ENCODE measurements at regions not wholly inside any gene's neighbourhood (a gene's known extent, or its start where the extent isn't known, plus 50 kb on each side); places are given as distances from the start of the nearest gene placed in this dataset.

DNA sequence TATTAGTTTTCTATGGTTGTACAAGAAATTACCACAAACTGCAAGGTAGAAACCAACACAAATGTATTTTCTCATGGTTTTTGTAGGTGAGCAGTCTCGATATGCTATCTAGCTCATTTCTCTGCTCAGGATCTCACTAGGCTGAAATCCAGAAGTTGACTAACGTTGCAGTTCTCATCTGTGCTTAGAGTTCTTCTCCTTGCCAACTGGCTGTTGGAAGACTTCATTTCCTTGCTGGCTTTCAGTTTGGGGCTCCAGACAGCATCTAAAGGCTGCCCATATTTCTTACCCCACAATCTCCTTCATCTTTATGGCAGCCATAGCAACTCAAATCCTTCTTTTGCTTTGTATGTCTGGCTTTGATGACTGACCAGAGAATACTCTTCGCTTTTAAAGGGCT, 362.6 kb upstream of the ADGRL4 start:
- H3K36me3 Mint-ChIP-seq (ENCODE audit: low read depth) = no peaks in the 10 kb centered on the region
- TF ChIP-seq, protein P1, sequence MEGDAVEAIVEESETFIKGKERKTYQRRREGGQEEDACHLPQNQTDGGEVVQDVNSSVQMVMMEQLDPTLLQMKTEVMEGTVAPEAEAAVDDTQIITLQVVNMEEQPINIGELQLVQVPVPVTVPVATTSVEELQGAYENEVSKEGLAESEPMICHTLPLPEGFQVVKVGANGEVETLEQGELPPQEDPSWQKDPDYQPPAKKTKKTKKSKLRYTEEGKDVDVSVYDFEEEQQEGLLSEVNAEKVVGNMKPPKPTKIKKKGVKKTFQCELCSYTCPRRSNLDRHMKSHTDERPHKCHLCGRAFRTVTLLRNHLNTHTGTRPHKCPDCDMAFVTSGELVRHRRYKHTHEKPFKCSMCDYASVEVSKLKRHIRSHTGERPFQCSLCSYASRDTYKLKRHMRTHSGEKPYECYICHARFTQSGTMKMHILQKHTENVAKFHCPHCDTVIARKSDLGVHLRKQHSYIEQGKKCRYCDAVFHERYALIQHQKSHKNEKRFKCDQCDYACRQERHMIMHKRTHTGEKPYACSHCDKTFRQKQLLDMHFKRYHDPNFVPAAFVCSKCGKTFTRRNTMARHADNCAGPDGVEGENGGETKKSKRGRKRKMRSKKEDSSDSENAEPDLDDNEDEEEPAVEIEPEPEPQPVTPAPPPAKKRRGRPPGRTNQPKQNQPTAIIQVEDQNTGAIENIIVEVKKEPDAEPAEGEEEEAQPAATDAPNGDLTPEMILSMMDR (IDR thresholded peaks at IDR 0.05) = no peak
- ChIA-PET POLR2A (no interaction called here), CTCF (no interaction called here)
- ATAC-seq (ENCODE audit: low read depth) (no peak), DNase-seq (no peak)
- H3K27ac Mint-ChIP-seq = no peak overlapping the region
- H3K4me3 Mint-ChIP-seq = no peak overlapping the region
- H3K4me1 Mint-ChIP-seq = no peaks in the 10 kb centered on the region
- H3K27me3 Mint-ChIP-seq = no peaks in the 10 kb centered on the region
- intact Hi-C loops (cut with micrococcal nuclease) = no loop called here
- peaks cover 3% of the 10 kb centered on the region for H3K9me3 Mint-ChIP-seq

DNA sequence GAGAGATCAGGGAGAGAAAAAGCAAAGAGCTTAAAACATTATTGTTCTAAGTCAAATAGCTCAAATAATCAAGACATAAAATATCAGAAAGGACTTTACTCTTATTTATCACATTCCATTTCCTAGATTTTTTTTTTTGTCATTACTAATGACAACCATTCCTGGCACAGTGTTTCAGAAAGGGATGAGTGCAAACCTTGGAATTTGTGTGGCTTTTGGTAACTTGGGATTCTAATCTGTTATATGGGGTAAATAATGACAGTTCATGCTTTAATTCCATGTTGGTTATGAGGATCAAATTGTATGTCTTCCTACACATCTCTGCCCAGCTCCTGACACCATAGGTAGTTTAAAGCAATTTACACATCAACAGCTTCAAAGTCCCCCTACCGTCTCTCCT, 358.4 kb upstream of the ADGRL4 start:
- no peak overlapping the region for H3K4me3 Mint-ChIP-seq
- ChIA-PET POLR2A (no interaction called here), CTCF (no interaction called here)
- no peak for ATAC-seq (ENCODE audit: low read depth)
- no peaks in the 10 kb centered on the region for H3K36me3 Mint-ChIP-seq (ENCODE audit: low read depth)
- TF ChIP-seq, protein P1 (IDR thresholded peaks at IDR 0.05) = no peak
- H3K27me3 Mint-ChIP-seq = no peaks in the 10 kb centered on the region
- H3K9me3 Mint-ChIP-seq = peaks cover 3% of the 10 kb centered on the region
- no peak for DNase-seq
- H3K27ac Mint-ChIP-seq = no peak overlapping the region
- no peaks in the 10 kb centered on the region for H3K4me1 Mint-ChIP-seq
- intact Hi-C loops (cut with micrococcal nuclease) = no loop called here

DNA sequence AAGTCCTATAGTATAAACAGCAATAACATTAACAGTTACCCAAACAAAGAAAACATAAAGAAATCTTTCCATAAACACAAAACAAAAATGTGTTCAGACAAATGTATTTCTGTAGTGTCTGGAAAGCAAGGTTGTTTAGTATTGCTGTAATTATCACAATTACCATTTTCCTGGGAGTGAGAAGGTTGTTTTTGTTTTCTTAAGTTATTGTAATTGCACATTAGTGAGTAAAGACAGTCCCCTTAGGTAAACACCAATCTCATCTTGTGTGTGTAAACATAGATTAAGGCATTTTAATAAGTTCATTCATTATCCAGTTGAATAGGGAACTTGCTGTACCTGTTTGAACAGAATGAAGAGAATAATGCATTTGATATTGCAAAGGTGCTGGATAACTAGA, 356.9 kb upstream of the ADGRL4 start:
- no peak for DNase-seq
- CTCF ChIA-PET = no interaction called here
- POLR2A ChIA-PET = no interaction called here

DNA sequence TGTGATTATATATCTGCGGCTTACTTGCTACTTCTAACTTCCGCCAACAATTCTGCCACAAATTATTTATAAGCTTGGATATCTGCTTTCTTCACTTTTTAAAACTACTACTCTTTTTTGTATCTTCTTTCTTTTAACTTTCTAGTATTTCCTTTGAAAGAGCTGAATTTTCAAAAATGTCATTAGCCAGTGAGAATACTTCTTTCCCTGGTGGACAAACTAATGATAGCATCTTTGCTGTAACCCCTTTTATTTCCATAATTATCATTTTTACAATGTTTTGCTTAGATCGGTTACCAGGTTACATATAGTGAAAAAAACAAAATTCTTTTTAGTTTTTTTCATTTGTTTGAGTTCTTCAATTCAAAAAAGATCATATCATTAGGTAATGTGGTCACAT, 355.9 kb upstream of the ADGRL4 start:
- intact Hi-C loops (cut with micrococcal nuclease) = no loop called here
- no peak overlapping the region for H3K4me3 Mint-ChIP-seq

More for the DNA sequence above, 356.9 kb upstream of the ADGRL4 start:
- TF ChIP-seq, protein P1 (IDR thresholded peaks at IDR 0.05) = no peak
- intact Hi-C loops (cut with micrococcal nuclease) = no loop called here
- no peak overlapping the region for H3K27ac Mint-ChIP-seq
- H3K9me3 Mint-ChIP-seq = no peaks in the 10 kb centered on the region
- ATAC-seq (ENCODE audit: low read depth) = no peak
- H3K4me3 Mint-ChIP-seq = no peak overlapping the region
- no peaks in the 10 kb centered on the region for H3K27me3 Mint-ChIP-seq
- H3K36me3 Mint-ChIP-seq (ENCODE audit: low read depth) = no peaks in the 10 kb centered on the region
- H3K4me1 Mint-ChIP-seq = no peaks in the 10 kb centered on the region

DNA sequence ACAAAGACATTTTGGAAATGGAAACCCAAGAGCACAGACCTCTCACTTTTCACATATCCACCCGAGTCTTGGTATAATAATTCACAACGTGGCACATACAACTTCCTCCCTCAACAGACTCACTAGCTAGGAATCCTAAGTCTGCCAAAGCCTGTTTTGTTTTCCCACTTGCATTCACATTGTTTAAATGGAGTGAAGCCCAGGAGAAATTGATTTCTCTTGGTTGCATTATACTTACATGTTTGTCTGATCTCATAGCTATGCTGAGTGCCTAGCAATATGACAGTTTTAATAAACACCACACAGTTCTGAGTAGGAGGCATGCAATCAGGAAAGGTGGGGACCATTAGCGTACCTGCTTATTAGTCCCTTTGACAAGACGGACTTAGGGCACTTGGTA, 348.6 kb upstream of the ADGRL4 start:
- Mint-ChIP-seq H3K4me1 (no peaks in the 10 kb centered on the region), H3K27me3 (no peaks in the 10 kb centered on the region), H3K27ac (no peak overlapping the region), H3K36me3 (ENCODE audit: low read depth) (no peaks in the 10 kb centered on the region), H3K9me3 (no peaks in the 10 kb centered on the region), H3K4me3 (no peak overlapping the region)
- ChIA-PET POLR2A (no interaction called here), CTCF (no interaction called here)
- ATAC-seq (ENCODE audit: low read depth) = no peak
- TF ChIP-seq, protein P1 (IDR thresholded peaks at IDR 0.05) = no peak
- DNase-seq = no peak
- intact Hi-C loops (cut with micrococcal nuclease) = no loop called here

More for the DNA sequence above, 355.9 kb upstream of the ADGRL4 start:
- DNase-seq = no peak
- no peaks in the 10 kb centered on the region for H3K9me3 Mint-ChIP-seq
- no peaks in the 10 kb centered on the region for H3K36me3 Mint-ChIP-seq (ENCODE audit: low read depth)
- TF ChIP-seq, protein P1 (IDR thresholded peaks at IDR 0.05) = no peak
- POLR2A ChIA-PET = no interaction called here
- H3K27ac Mint-ChIP-seq = no peak overlapping the region
- no peaks in the 10 kb centered on the region for H3K4me1 Mint-ChIP-seq
- ATAC-seq (ENCODE audit: low read depth) = no peak
- H3K27me3 Mint-ChIP-seq = no peaks in the 10 kb centered on the region
- CTCF ChIA-PET = no interaction called here
